Right lobe of liver (tissue), 6 donors: ENCODE measurements at regions not wholly inside any gene's neighbourhood (a gene's known extent, or its start where the extent isn't known, plus 50 kb on each side); places are given as distances from the start of the nearest gene placed in this dataset.

Source experiments
- ATAC-seq, 4 donors: fragments of 200-7000 bp; cut with Tn5 transposase; one replicate each; pipeline ENCODE4 v1.9.1; 2020; ENCODE audit warnings: mild to moderate bottlenecking in 4 of 4, moderate library complexity in 4 of 4
- DNase-seq, 3 donors: peaks; one replicate each; pipeline ENCODE4 v3.0.0-alpha.2; 2020
- H3K27ac ChIP-seq, 3 donors: fragments of 200-600 bp; one replicate each; pipeline ENCODE4 v1.8.0; 2022
- H3K27me3 ChIP-seq, 2 donors: fragments of 200-600 bp; one replicate each; pipeline ENCODE4 v1.8.0; 2022
- H3K36me3 ChIP-seq, 4 donors: fragments of 200-600 bp; sonication (generic) in 1 of 4; one replicate each; pipeline versions ENCODE4 v1.5.1 to v1.8.0; 2017 to 2022; ENCODE audit warnings: control low read depth in 1 of 4
- H3K4me1 ChIP-seq, 4 donors: fragments of 200-600 bp; sonication (generic) in 1 of 4; one replicate each; pipeline versions ENCODE4 v1.5.1 to v1.8.0; 2017 to 2022; ENCODE audit warnings: control low read depth in 1 of 4
- H3K4me3 ChIP-seq, 3 donors: fragments of 200-600 bp; one replicate each; pipeline ENCODE4 v1.8.0; 2022
- H3K9me3 ChIP-seq, 4 donors: fragments of 200-600 bp; sonication (generic) in 1 of 4; one replicate each; pipeline versions ENCODE4 v1.5.1 to v1.8.0; 2017 to 2022; ENCODE audit warnings: control low read depth in 1 of 4
- POLR2A ChIP-seq: fragments of 450-650 bp; IDR thresholded peaks from one replicate; pipeline ENCODE4 v1.6.1; 2017; ENCODE audit warnings: antibody characterized with exemption, mild to moderate bottlenecking
- WGBS: methylation state at CpG from one replicate; pipeline ENCODE4 v1.1.6; 2018; ENCODE audit warnings: low coverage, low lambda C conversion rate; ENCODE audit not compliant: insufficient coverage; ENCODE audit errors: missing lambda C conversion rate; 5-methylcytosine and 5-hydroxymethylcytosine counted together
- intact Hi-C, 2 donors: fragments of 100-400 bp; cut with DNase I; formaldehyde crosslinking; loops; one replicate each; pipeline versions ENCODE4 v1.11.2 to v1.14.1; 2022
- TF ChIP-seq, protein P1 (sequence below), 4 donors: fragments of 200-600 bp in 3 of 4; fragments of 450-650 bp in 1 of 4; IDR thresholded peaks; one replicate each; pipeline versions ENCODE4 v1.5.1 to v1.8.0; 2016 to 2022; ENCODE audit warnings: antibody characterized with exemption in 4 of 4, mild to moderate bottlenecking in 2 of 4
- donor health status: DM: no; HTN: yes; CAD: no.
- donor health status: DM: no; HTN: no; CAD: no.
- donor health status: DM: no; HTN: no; CAD: no.
- donor health status: DM: no; HTN: yes; CAD: no.
- donor health status: DM: no; HTN: yes; CAD: no.

DNA sequence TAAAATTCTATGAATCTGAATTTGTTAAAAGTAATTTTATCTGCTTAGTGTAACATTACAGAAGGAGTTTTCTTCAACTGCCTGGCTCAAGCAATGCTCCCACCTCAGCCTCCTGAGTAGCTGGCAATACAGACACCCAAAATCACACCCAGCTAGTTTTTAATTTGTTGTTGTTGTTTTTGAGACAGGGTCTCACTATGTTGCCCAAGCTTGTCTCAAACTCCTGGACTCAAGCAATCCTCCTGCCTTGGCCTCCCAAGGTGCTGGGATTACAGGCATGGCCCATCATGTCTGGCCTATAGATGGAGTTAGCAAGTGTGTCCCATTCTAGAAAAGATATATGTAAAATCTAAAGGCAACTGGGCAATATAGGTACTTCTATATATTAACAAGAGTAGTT, 1580.4 kb upstream of the PRR20A start:
- no peak overlapping the region for H3K27ac ChIP-seq
- no peak for TF ChIP-seq POLR2A
- TF ChIP-seq, protein P1, sequence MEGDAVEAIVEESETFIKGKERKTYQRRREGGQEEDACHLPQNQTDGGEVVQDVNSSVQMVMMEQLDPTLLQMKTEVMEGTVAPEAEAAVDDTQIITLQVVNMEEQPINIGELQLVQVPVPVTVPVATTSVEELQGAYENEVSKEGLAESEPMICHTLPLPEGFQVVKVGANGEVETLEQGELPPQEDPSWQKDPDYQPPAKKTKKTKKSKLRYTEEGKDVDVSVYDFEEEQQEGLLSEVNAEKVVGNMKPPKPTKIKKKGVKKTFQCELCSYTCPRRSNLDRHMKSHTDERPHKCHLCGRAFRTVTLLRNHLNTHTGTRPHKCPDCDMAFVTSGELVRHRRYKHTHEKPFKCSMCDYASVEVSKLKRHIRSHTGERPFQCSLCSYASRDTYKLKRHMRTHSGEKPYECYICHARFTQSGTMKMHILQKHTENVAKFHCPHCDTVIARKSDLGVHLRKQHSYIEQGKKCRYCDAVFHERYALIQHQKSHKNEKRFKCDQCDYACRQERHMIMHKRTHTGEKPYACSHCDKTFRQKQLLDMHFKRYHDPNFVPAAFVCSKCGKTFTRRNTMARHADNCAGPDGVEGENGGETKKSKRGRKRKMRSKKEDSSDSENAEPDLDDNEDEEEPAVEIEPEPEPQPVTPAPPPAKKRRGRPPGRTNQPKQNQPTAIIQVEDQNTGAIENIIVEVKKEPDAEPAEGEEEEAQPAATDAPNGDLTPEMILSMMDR (IDR thresholded peaks at IDR 0.05): no peak
- no peaks in the 10 kb centered on the region for H3K27me3 ChIP-seq
- no peak for ATAC-seq
- intact Hi-C loops: no loop called here
- DNase-seq: no peak
- no peaks in the 10 kb centered on the region for H3K9me3 ChIP-seq
- no peaks in the 10 kb centered on the region for H3K36me3 ChIP-seq
- no peak overlapping the region for H3K4me3 ChIP-seq
- H3K4me1 ChIP-seq: no peaks in the 10 kb centered on the region

DNA sequence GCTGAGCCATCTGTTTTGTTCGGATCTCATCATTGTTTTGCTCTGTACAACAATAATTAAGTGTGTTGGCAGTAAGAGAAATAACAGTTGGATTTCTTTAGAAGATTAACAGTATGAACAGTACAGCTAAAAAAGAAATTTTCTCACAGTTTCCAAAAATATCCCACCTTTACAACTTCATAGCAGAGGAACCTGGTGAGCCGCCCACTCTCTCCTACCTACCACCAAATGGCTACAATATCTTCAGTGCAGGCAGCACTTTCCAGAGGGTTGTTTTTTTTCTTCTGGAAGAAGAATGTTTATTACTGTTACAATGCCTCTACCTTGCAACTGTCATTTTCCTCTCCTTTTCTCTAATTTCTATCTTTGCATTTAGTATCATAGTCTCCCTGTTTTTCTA, 1577.5 kb upstream of the PRR20A start:
- Histone ChIP-seq H3K4me1 (no peaks in the 10 kb centered on the region), H3K27me3 (no peaks in the 10 kb centered on the region), H3K36me3 (no peaks in the 10 kb centered on the region), H3K4me3 (no peak overlapping the region), H3K27ac (no peak overlapping the region), H3K9me3 (no peaks in the 10 kb centered on the region)
- WGBS: 49% methylated on average over 2 of the region's 2 CpGs
- intact Hi-C loops: no loop called here
- no peak for TF ChIP-seq POLR2A
- TF ChIP-seq, protein P1 (IDR thresholded peaks at IDR 0.05): no peak
- ATAC-seq (no peak), DNase-seq (no peak)

DNA sequence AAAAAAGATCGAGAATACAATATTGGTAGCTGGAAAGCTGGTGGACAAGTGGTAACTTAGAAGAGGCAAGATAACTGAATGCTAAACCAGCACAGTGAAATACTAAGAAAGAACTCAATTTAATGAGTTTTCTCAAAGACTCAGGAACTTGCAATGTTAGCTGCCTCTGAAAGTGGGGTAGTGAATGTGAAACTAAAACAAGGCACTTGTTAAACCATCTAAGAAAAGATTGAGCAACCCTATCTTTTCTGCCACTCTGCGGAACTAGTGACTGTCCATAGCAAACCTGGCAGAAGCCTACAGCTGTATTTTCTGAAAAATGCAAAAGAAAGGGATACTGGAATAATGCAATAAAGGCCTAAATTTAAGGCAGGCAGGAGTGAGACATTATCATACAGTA, 1574.4 kb upstream of the PRR20A start:
- TF ChIP-seq, protein P1 (IDR thresholded peaks at IDR 0.05): no peak
- no peak for TF ChIP-seq POLR2A
- Histone ChIP-seq H3K27ac (no peak overlapping the region), H3K9me3 (no peaks in the 10 kb centered on the region), H3K4me3 (no peak overlapping the region), H3K4me1 (no peaks in the 10 kb centered on the region), H3K27me3 (no peaks in the 10 kb centered on the region), H3K36me3 (no peaks in the 10 kb centered on the region)
- DNase-seq (no peak), ATAC-seq (no peak)
- intact Hi-C loops: no loop called here
- WGBS: 54% methylated on average over 2 of the region's 2 CpGs

DNA sequence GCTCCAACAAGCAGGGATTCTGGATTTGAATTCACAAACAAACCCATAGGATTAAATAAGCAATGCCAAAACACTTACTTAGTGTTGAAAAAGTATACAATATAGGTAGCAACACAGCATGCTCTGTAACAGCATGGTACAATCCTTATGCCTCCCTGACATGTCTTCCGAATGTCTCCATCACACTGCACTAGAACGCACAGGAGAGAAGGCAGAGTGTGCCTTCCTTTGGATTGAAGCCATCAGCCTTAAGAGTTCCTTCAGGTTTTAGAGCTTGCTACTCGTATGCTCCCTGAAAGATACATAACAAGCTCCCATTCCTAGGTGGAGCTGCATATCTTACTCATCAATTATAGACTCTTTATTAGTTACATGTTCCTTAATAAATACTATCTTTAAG, 1573.9 kb upstream of the PRR20A start:
- Histone ChIP-seq H3K4me1 (no peaks in the 10 kb centered on the region), H3K27ac (no peak overlapping the region), H3K36me3 (no peaks in the 10 kb centered on the region), H3K9me3 (no peaks in the 10 kb centered on the region), H3K27me3 (no peaks in the 10 kb centered on the region), H3K4me3 (no peak overlapping the region)
- no peak for DNase-seq
- 82% methylated on average over 1 of the region's 3 CpGs for WGBS
- ATAC-seq: no peak
- TF ChIP-seq, protein P1 (IDR thresholded peaks at IDR 0.05): no peak
- TF ChIP-seq POLR2A: no peak
- intact Hi-C loops: no loop called here
